Liver (tissue), 7 donors: ENCODE measurements at regions not wholly inside any gene's neighbourhood (a gene's known extent, or its start where the extent isn't known, plus 50 kb on each side); places are given as distances from the start of the nearest gene placed in this dataset.

Source experiments
- DNase-seq: peaks from one replicate; pipeline ENCODE4 v3.0.0-alpha.2; 2017; ENCODE audit warnings: low spot score
- H3K27ac ChIP-seq, 2 donors: one replicate each; pipeline ENCODE4 v1.7.0; 2013; ENCODE audit warnings: inconsistent platforms in 2 of 2, low read length in 2 of 2, control low read depth in 1 of 2, low read depth in 1 of 2, mild to moderate bottlenecking in 1 of 2
- H3K27me3 ChIP-seq, 4 donors: one replicate each; pipeline versions ENCODE4 v1.6.1 to v1.7.0; 2013; ENCODE audit warnings: low read length in 3 of 4, inconsistent platforms in 1 of 4, mild to moderate bottlenecking in 1 of 4, moderate library complexity in 1 of 4; ENCODE audit not compliant: control insufficient read depth in 4 of 4, insufficient read depth in 4 of 4
- H3K36me3 ChIP-seq, 4 donors: one replicate each; pipeline versions ENCODE4 v1.6.1 to v1.7.0; 2013; ENCODE audit warnings: low read length in 3 of 4, mild to moderate bottlenecking in 3 of 4, low read depth in 1 of 4, moderate library complexity in 1 of 4; ENCODE audit not compliant: control insufficient read depth in 4 of 4, insufficient read depth in 3 of 4
- H3K4me1 ChIP-seq, 4 donors: one replicate each; pipeline versions ENCODE4 v1.6.1 to v1.7.0; 2013; ENCODE audit warnings: low read length in 3 of 4, mild to moderate bottlenecking in 3 of 4, moderate library complexity in 1 of 4; ENCODE audit not compliant: control insufficient read depth in 4 of 4, insufficient read depth in 4 of 4
- H3K4me3 ChIP-seq, 3 donors: one replicate each; pipeline versions ENCODE4 v1.6.1 to v1.7.0; 2013; ENCODE audit warnings: low read length in 3 of 3, control low read depth in 1 of 3, low read depth in 1 of 3, mild to moderate bottlenecking in 1 of 3
- H3K9ac ChIP-seq, 2 donors: one replicate each; pipeline ENCODE4 v1.7.0; 2013; ENCODE audit warnings: low read length in 2 of 2, mild to moderate bottlenecking in 2 of 2, moderate library complexity in 2 of 2, control low read depth in 1 of 2, low read depth in 1 of 2
- H3K9me3 ChIP-seq, 4 donors: one replicate each; pipeline versions ENCODE4 v1.6.1 to v1.7.0; 2013; ENCODE audit warnings: low read length in 3 of 4; ENCODE audit not compliant: control insufficient read depth in 4 of 4
- FOXA1 ChIP-seq: IDR thresholded peaks from 2 replicates; pipeline ENCODE4 v1.6.1; 2016; ENCODE audit warnings: antibody characterized with exemption
- FOXA2 ChIP-seq: IDR thresholded peaks from 2 replicates; pipeline ENCODE4 v1.6.1; 2016; ENCODE audit warnings: antibody characterized with exemption
- GABPA ChIP-seq, 2 donors: IDR thresholded peaks in 1 of 2; conservative IDR thresholded peaks in 1 of 2; 2 replicates each; pipeline ENCODE4 v1.6.1; 2016; ENCODE audit warnings: antibody characterized with exemption in 2 of 2, mild to moderate bottlenecking in 1 of 2, moderate library complexity in 1 of 2
- HNF4A ChIP-seq, 2 donors: conservative IDR thresholded peaks; 2 replicates each; pipeline ENCODE4 v1.6.1; 2016; ENCODE audit warnings: antibody characterized with exemption in 2 of 2, mild to moderate bottlenecking in 2 of 2
- HNF4G ChIP-seq: IDR thresholded peaks from 2 replicates; pipeline ENCODE4 v1.6.1; 2016; ENCODE audit warnings: antibody characterized with exemption
- JUND ChIP-seq, 2 donors: IDR thresholded peaks; 2 replicates each; pipeline ENCODE4 v1.6.1; 2016; ENCODE audit warnings: antibody characterized with exemption in 2 of 2
- MAX ChIP-seq: IDR thresholded peaks from 2 replicates; pipeline ENCODE4 v1.6.1; 2016; ENCODE audit warnings: antibody characterized with exemption
- NR2F2 ChIP-seq: IDR thresholded peaks from 2 replicates; pipeline ENCODE4 v1.6.1; 2016; ENCODE audit warnings: antibody characterized with exemption
- RAD21 ChIP-seq, 2 donors: IDR thresholded peaks; 2 replicates each; pipeline ENCODE4 v1.6.1; 2016; ENCODE audit warnings: antibody characterized with exemption in 2 of 2, mild to moderate bottlenecking in 2 of 2
- REST ChIP-seq: IDR thresholded peaks from 2 replicates; pipeline ENCODE4 v1.6.1; 2016; ENCODE audit warnings: antibody characterized with exemption, mild to moderate bottlenecking
- RXRA ChIP-seq, 2 donors: IDR thresholded peaks; 2 replicates each; pipeline ENCODE4 v1.6.1; 2017 to 2018; ENCODE audit warnings: antibody characterized with exemption in 2 of 2, mild to moderate bottlenecking in 1 of 2
- SP1 ChIP-seq: IDR thresholded peaks from 2 replicates; pipeline ENCODE4 v1.6.1; 2018; ENCODE audit warnings: antibody characterized with exemption, mild to moderate bottlenecking
- YY1 ChIP-seq: IDR thresholded peaks from 2 replicates; pipeline ENCODE4 v1.6.1; 2016; ENCODE audit warnings: antibody characterized with exemption, mild to moderate bottlenecking
- WGBS: extraction: QIAGEN DNeasy Blood & Tissue Kit; methylation state at CpG from one replicate; pipeline ENCODE4 v1.1.7; 2013; 5-methylcytosine and 5-hydroxymethylcytosine counted together
- donor health status: healthy.
- donor health status: healthy.
- donor health status: healthy.
- donor health status: healthy.

- TF ChIP-seq MAX (no peak), HNF4G (no peak), HNF4A (conservative IDR thresholded peaks at IDR 0.05) (no peak), YY1 (no peak), FOXA2 (no peak), FOXA1 (no peak), JUND (IDR thresholded peaks at IDR 0.05) (no peak), GABPA (IDR thresholded peaks at IDR 0.05 in 1 of 2, conservative IDR thresholded peaks at IDR 0.05 in 1 of 2) (no peak), NR2F2 (no peak), RAD21 (IDR thresholded peaks at IDR 0.05) (no peak), SP1 (no peak), RXRA (IDR thresholded peaks at IDR 0.05) (no peak), REST (no peak)
- Histone ChIP-seq H3K36me3 (no peaks in the 10 kb centered on the region), H3K9me3 (no peaks in the 10 kb centered on the region), H3K4me1 (no peaks in the 10 kb centered on the region), H3K4me3 (no peak overlapping the region), H3K9ac (no peak overlapping the region), H3K27ac (no peak overlapping the region), H3K27me3 (no peaks in the 10 kb centered on the region)
- DNase-seq: no peak
- WGBS: 65% methylated on average over 3 of the region's 3 CpGs
These were observed 424.5 kb upstream of the NR3C2 start for GRCh38 chr4:148866666-148867065.

- Histone ChIP-seq H3K27ac (no peak overlapping the region), H3K27me3 (no peaks in the 10 kb centered on the region), H3K9me3 (no peaks in the 10 kb centered on the region), H3K4me3 (no peak overlapping the region), H3K36me3 (no peaks in the 10 kb centered on the region), H3K4me1 (peaks cover 0 to 2% (median 0%) of the 10 kb centered on the region in 4 donors), H3K9ac (no peak overlapping the region)
- TF ChIP-seq REST: no peak
- no peak for TF ChIP-seq RAD21 (IDR thresholded peaks at IDR 0.05)
- no peak for TF ChIP-seq FOXA2
- no peak for TF ChIP-seq HNF4G
- 47% methylated on average over 4 of the region's 4 CpGs for WGBS
- DNase-seq: no peak
These were observed 415.8 kb upstream of the NR3C2 start for GRCh38 chr4:148857973-148858534.
